ENCODE measurements at regions not wholly inside any gene's neighbourhood (a gene's known extent, or its start where the extent isn't known, plus 50 kb on each side); places are given as distances from the start of the nearest gene placed in this dataset.
A peak's percentile ranks its signal among the peaks of the same experiment; 100 is the strongest.

- H3K27ac ChIP-seq (ENCODE audit: low read length), result no peak overlapping the region
- no peaks in the 10 kb centered on the region for H4K20me1 ChIP-seq (ENCODE audit: low read length)
- H2AFZ ChIP-seq (ENCODE audit: low read length), result no peak overlapping the region
- no peak overlapping the region for H3K9ac ChIP-seq (ENCODE audit: low read length)
- ChIA-PET POLR2A (ENCODE audit: unreplicated experiment) (no interaction called here), CTCF (no interaction called here)
- DNase-seq (no peak), ATAC-seq (no peak)
- H3K9me3 ChIP-seq (ENCODE audit: low read length), result no peaks in the 10 kb centered on the region
- no peaks in the 10 kb centered on the region for H3F3A ChIP-seq (ENCODE audit: low read length, unreplicated experiment)
- H3K4me1 ChIP-seq (ENCODE audit: insufficient read depth, low read length), result no peaks in the 10 kb centered on the region
- H3K4me3 ChIP-seq (ENCODE audit: low read length), result no peak overlapping the region
- no peaks in the 10 kb centered on the region for H3K36me3 ChIP-seq (ENCODE audit: low read depth, low read length)
- no TSS peak for BruUV-seq (replicated peaks)
- intact Hi-C loops (cut with micrococcal nuclease), result no loop called here
- H3K79me2 ChIP-seq (ENCODE audit: low read length), result no peaks in the 10 kb centered on the region
- peaks cover 33% of the 10 kb centered on the region for H3K27me3 ChIP-seq (ENCODE audit: low read length)
- no peak overlapping the region for H3K4me2 ChIP-seq (ENCODE audit: low read length)
- H3K9me2 ChIP-seq (replicated peaks; ENCODE audit: low read length), result no peaks in the 10 kb centered on the region
- TF ChIP-seq CTCF (conservative IDR thresholded peaks at IDR 0.05; ENCODE audit: low read depth, low read length), result no peak
Measured at GRCh38 chr14:36059531-36059930, 117.0 kb downstream of the PTCSC3 start.

GRCh38 chr14:36057452-36058116, 118.9 kb downstream of the PTCSC3 start:
- BruUV-seq (replicated peaks), result no TSS peak
- POLR2A ChIA-PET (ENCODE audit: unreplicated experiment), result interaction anchor here (0.5 kb wide), 1 partner anchor 47 kb away, joined by 3 read pairs; no protein-coding TSS in a partner anchor

GRCh38 chr14:36056845-36057244, 119.7 kb downstream of the PTCSC3 start:
- ATAC-seq, result no peak
- no peak overlapping the region for H2AFZ ChIP-seq (ENCODE audit: low read length)
- H3K4me3 ChIP-seq (ENCODE audit: low read length), result no peak overlapping the region
- intact Hi-C loops (cut with micrococcal nuclease), result no loop called here
- no peak overlapping the region for H3K4me2 ChIP-seq (ENCODE audit: low read length)
- no peak for DNase-seq
- H4K20me1 ChIP-seq (ENCODE audit: low read length), result no peaks in the 10 kb centered on the region
- peaks cover 42% of the 10 kb centered on the region for H3K27me3 ChIP-seq (ENCODE audit: low read length)
- H3K9me3 ChIP-seq (ENCODE audit: low read length), result no peaks in the 10 kb centered on the region
- H3K36me3 ChIP-seq (ENCODE audit: low read depth, low read length), result no peaks in the 10 kb centered on the region
- H3K79me2 ChIP-seq (ENCODE audit: low read length), result no peaks in the 10 kb centered on the region
- TF ChIP-seq EZH2phosphoT487 (IDR thresholded peaks at IDR 0.05; ENCODE audit: borderline replicate concordance, low read length), result no peak
- no peak for TF ChIP-seq EZH2 (IDR thresholded peaks at IDR 0.05; ENCODE audit: low read length, unreplicated experiment)
- no peak for TF ChIP-seq CTCF (conservative IDR thresholded peaks at IDR 0.05; ENCODE audit: low read depth, low read length)
- H3K9ac ChIP-seq (ENCODE audit: low read length), result no peak overlapping the region
- H3K27ac ChIP-seq (ENCODE audit: low read length), result no peak overlapping the region
- no TSS peak for BruUV-seq (replicated peaks)
- no peaks in the 10 kb centered on the region for H3F3A ChIP-seq (ENCODE audit: low read length, unreplicated experiment)
- ChIA-PET CTCF (no interaction called here), POLR2A (ENCODE audit: unreplicated experiment) (interaction anchor here (0.5 kb wide), 1 partner anchor 47 kb away, joined by 3 read pairs; no protein-coding TSS in a partner anchor)
- H3K9me2 ChIP-seq (replicated peaks; ENCODE audit: low read length), result no peaks in the 10 kb centered on the region
- H3K4me1 ChIP-seq (ENCODE audit: insufficient read depth, low read length), result no peaks in the 10 kb centered on the region

More at GRCh38 chr14:36057452-36058116, 118.9 kb downstream of the PTCSC3 start:
- H2AFZ ChIP-seq (ENCODE audit: low read length), result no peak overlapping the region
- no peak; the same call in 1 of the 2 replicates for ATAC-seq
- no peaks in the 10 kb centered on the region for H3K9me2 ChIP-seq (replicated peaks; ENCODE audit: low read length)
- no peaks in the 10 kb centered on the region for H3K4me1 ChIP-seq (ENCODE audit: insufficient read depth, low read length)
- H4K20me1 ChIP-seq (ENCODE audit: low read length), result no peaks in the 10 kb centered on the region
- intact Hi-C loops (cut with micrococcal nuclease), result no loop called here
- no peaks in the 10 kb centered on the region for H3K36me3 ChIP-seq (ENCODE audit: low read depth, low read length)
- TF ChIP-seq EZH2phosphoT487 (IDR thresholded peaks at IDR 0.05; ENCODE audit: borderline replicate concordance, low read length) (no peak), CTCF (conservative IDR thresholded peaks at IDR 0.05; ENCODE audit: low read depth, low read length) (no peak), EZH2 (IDR thresholded peaks at IDR 0.05; ENCODE audit: low read length, unreplicated experiment) (no peak)
- H3K9me3 ChIP-seq (ENCODE audit: low read length), result no peaks in the 10 kb centered on the region
- peak; percentile 68 for DNase-seq
- no peak overlapping the region for H3K9ac ChIP-seq (ENCODE audit: low read length)
- CTCF ChIA-PET, result no interaction called here
- H3K4me2 ChIP-seq (ENCODE audit: low read length), result no peak overlapping the region
- H3K27me3 ChIP-seq (ENCODE audit: low read length), result peaks cover 38% of the 10 kb centered on the region
- H3K4me3 ChIP-seq (ENCODE audit: low read length), result no peak overlapping the region
- no peaks in the 10 kb centered on the region for H3F3A ChIP-seq (ENCODE audit: low read length, unreplicated experiment)
- H3K27ac ChIP-seq (ENCODE audit: low read length), result no peak overlapping the region
- H3K79me2 ChIP-seq (ENCODE audit: low read length), result no peaks in the 10 kb centered on the region
